ENCODE measurements at regions not wholly inside any gene's neighbourhood (a gene's known extent, or its start where the extent isn't known, plus 50 kb on each side); places are given as distances from the start of the nearest gene placed in this dataset.

GRCh38 chr11:123255909-123256308 is 60.9 kb upstream of the CLMP start:
- no peak overlapping the region for H3K4me3 ChIP-seq (ENCODE audit: low read length)
- no peak overlapping the region for H2AFZ ChIP-seq (ENCODE audit: low read length)
- no peaks in the 10 kb centered on the region for H4K20me1 ChIP-seq (ENCODE audit: insufficient read depth, low read depth, low read length)
- no peak overlapping the region for H3K4me2 ChIP-seq (ENCODE audit: low read depth, low read length, poor library complexity, severe bottlenecking)
- no peaks in the 10 kb centered on the region for H3K36me3 ChIP-seq (ENCODE audit: insufficient read depth, low read length)
- DNase-seq = no peak
- H3K4me1 ChIP-seq (ENCODE audit: low read length) = 0 out of 2 replicates have a peak, but pooled peaks cover 3% of the 10 kb centered on the region
- H3K79me2 ChIP-seq (ENCODE audit: low read length) = no peaks in the 10 kb centered on the region
- no peak overlapping the region for H3K9ac ChIP-seq (ENCODE audit: low read length)
- no peaks in the 10 kb centered on the region for H3K9me3 ChIP-seq (ENCODE audit: low read length)
- H3K27ac ChIP-seq (ENCODE audit: low read length) = no peak overlapping the region
- no peaks in the 10 kb centered on the region for H3K27me3 ChIP-seq (ENCODE audit: low read length)
- no peaks in the 10 kb centered on the region for H3K9me2 ChIP-seq (replicated peaks; ENCODE audit: insufficient read depth, low read length)

- H3K9me3 ChIP-seq (ENCODE audit: low read length) = no peaks in the 10 kb centered on the region
- H3K4me3 ChIP-seq (ENCODE audit: low read length) = no peak overlapping the region
- no peak overlapping the region for H3K27ac ChIP-seq (ENCODE audit: low read length)
- no peak overlapping the region for H2AFZ ChIP-seq (ENCODE audit: low read length)
- 0 out of 2 replicates have a peak, but pooled peaks cover 3% of the 10 kb centered on the region for H3K4me1 ChIP-seq (ENCODE audit: low read length)
- no peaks in the 10 kb centered on the region for H3K79me2 ChIP-seq (ENCODE audit: low read length)
- H3K27me3 ChIP-seq (ENCODE audit: low read length) = no peaks in the 10 kb centered on the region
- no peak for DNase-seq
- H3K9me2 ChIP-seq (replicated peaks; ENCODE audit: insufficient read depth, low read length) = no peaks in the 10 kb centered on the region
- no peak overlapping the region for H3K4me2 ChIP-seq (ENCODE audit: low read depth, low read length, poor library complexity, severe bottlenecking)
- no peaks in the 10 kb centered on the region for H3K36me3 ChIP-seq (ENCODE audit: insufficient read depth, low read length)
- no peaks in the 10 kb centered on the region for H4K20me1 ChIP-seq (ENCODE audit: insufficient read depth, low read depth, low read length)
- H3K9ac ChIP-seq (ENCODE audit: low read length) = no peak overlapping the region
Measured at GRCh38 chr11:123254357-123254756, 59.3 kb upstream of the CLMP start.

GRCh38 chr11:123253911-123254310 is 58.9 kb upstream of the CLMP start:
- 0 out of 2 replicates have a peak, but pooled peaks cover 3% of the 10 kb centered on the region for H3K4me1 ChIP-seq (ENCODE audit: low read length)
- H3K4me2 ChIP-seq (ENCODE audit: low read depth, low read length, poor library complexity, severe bottlenecking) = no peak overlapping the region
- no peak overlapping the region for H3K27ac ChIP-seq (ENCODE audit: low read length)
- H4K20me1 ChIP-seq (ENCODE audit: insufficient read depth, low read depth, low read length) = no peaks in the 10 kb centered on the region
- no peak overlapping the region for H3K9ac ChIP-seq (ENCODE audit: low read length)
- H2AFZ ChIP-seq (ENCODE audit: low read length) = no peak overlapping the region
- no peaks in the 10 kb centered on the region for H3K79me2 ChIP-seq (ENCODE audit: low read length)
- no peaks in the 10 kb centered on the region for H3K36me3 ChIP-seq (ENCODE audit: insufficient read depth, low read length)
- no peak overlapping the region for H3K4me3 ChIP-seq (ENCODE audit: low read length)
- H3K9me2 ChIP-seq (replicated peaks; ENCODE audit: insufficient read depth, low read length) = no peaks in the 10 kb centered on the region
- H3K9me3 ChIP-seq (ENCODE audit: low read length) = no peaks in the 10 kb centered on the region
- no peaks in the 10 kb centered on the region for H3K27me3 ChIP-seq (ENCODE audit: low read length)
- no peak for DNase-seq

GRCh38 chr11:123253223-123253622 is 58.2 kb upstream of the CLMP start:
- Histone ChIP-seq H4K20me1 (ENCODE audit: insufficient read depth, low read depth, low read length) (no peaks in the 10 kb centered on the region), H3K4me3 (ENCODE audit: low read length) (no peak overlapping the region), H3K27me3 (ENCODE audit: low read length) (no peaks in the 10 kb centered on the region), H3K4me1 (ENCODE audit: low read length) (0 out of 2 replicates have a peak, but pooled peaks cover 3% of the 10 kb centered on the region), H3K9me3 (ENCODE audit: low read length) (no peaks in the 10 kb centered on the region), H3K27ac (ENCODE audit: low read length) (no peak overlapping the region), H3K36me3 (ENCODE audit: insufficient read depth, low read length) (no peaks in the 10 kb centered on the region), H3K4me2 (ENCODE audit: low read depth, low read length, poor library complexity, severe bottlenecking) (peak overlapping the region; percentile 19), H3K79me2 (ENCODE audit: low read length) (no peaks in the 10 kb centered on the region), H3K9me2 (replicated peaks; ENCODE audit: insufficient read depth, low read length) (no peaks in the 10 kb centered on the region), H3K9ac (ENCODE audit: low read length) (no peak overlapping the region), H2AFZ (ENCODE audit: low read length) (no peak overlapping the region)
- peak; percentile 60 for DNase-seq

GRCh38 chr11:123251657-123252344 is 56.8 kb upstream of the CLMP start:
- H3K27me3 ChIP-seq (ENCODE audit: low read length) = no peaks in the 10 kb centered on the region
- no peaks in the 10 kb centered on the region for H3K36me3 ChIP-seq (ENCODE audit: insufficient read depth, low read length)
- no peak overlapping the region for H3K27ac ChIP-seq (ENCODE audit: low read length)
- no peak overlapping the region for H3K4me3 ChIP-seq (ENCODE audit: low read length)
- no peaks in the 10 kb centered on the region for H3K9me2 ChIP-seq (replicated peaks; ENCODE audit: insufficient read depth, low read length)
- H3K4me2 ChIP-seq (ENCODE audit: low read depth, low read length, poor library complexity, severe bottlenecking) = no peak overlapping the region
- no peaks in the 10 kb centered on the region for H3K79me2 ChIP-seq (ENCODE audit: low read length)
- no peak for DNase-seq
- H4K20me1 ChIP-seq (ENCODE audit: insufficient read depth, low read depth, low read length) = no peaks in the 10 kb centered on the region
- 0 out of 2 replicates have a peak, but pooled peaks cover 3% of the 10 kb centered on the region for H3K4me1 ChIP-seq (ENCODE audit: low read length)
- no peaks in the 10 kb centered on the region for H3K9me3 ChIP-seq (ENCODE audit: low read length)
- no peak overlapping the region for H2AFZ ChIP-seq (ENCODE audit: low read length)
- H3K9ac ChIP-seq (ENCODE audit: low read length) = no peak overlapping the region

GRCh38 chr11:123250892-123251656 is 56.0 kb upstream of the CLMP start:
- Histone ChIP-seq H3K4me3 (ENCODE audit: low read length) (no peak overlapping the region), H3K79me2 (ENCODE audit: low read length) (no peaks in the 10 kb centered on the region), H3K4me2 (ENCODE audit: low read depth, low read length, poor library complexity, severe bottlenecking) (no peak overlapping the region), H2AFZ (ENCODE audit: low read length) (no peak overlapping the region), H3K9me2 (replicated peaks; ENCODE audit: insufficient read depth, low read length) (no peaks in the 10 kb centered on the region), H4K20me1 (ENCODE audit: insufficient read depth, low read depth, low read length) (no peaks in the 10 kb centered on the region), H3K9ac (ENCODE audit: low read length) (no peak overlapping the region), H3K36me3 (ENCODE audit: insufficient read depth, low read length) (no peaks in the 10 kb centered on the region), H3K27ac (ENCODE audit: low read length) (no peak overlapping the region), H3K27me3 (ENCODE audit: low read length) (no peaks in the 10 kb centered on the region), H3K9me3 (ENCODE audit: low read length) (no peaks in the 10 kb centered on the region), H3K4me1 (ENCODE audit: low read length) (0 out of 2 replicates have a peak, but pooled peaks cover 3% of the 10 kb centered on the region)
- no peak for DNase-seq

GRCh38 chr11:123249354-123249753 is 54.3 kb upstream of the CLMP start:
- no peaks in the 10 kb centered on the region for H3K79me2 ChIP-seq (ENCODE audit: low read length)
- H4K20me1 ChIP-seq (ENCODE audit: insufficient read depth, low read depth, low read length) = no peaks in the 10 kb centered on the region
- no peaks in the 10 kb centered on the region for H3K9me2 ChIP-seq (replicated peaks; ENCODE audit: insufficient read depth, low read length)
- DNase-seq = no peak
- H3K36me3 ChIP-seq (ENCODE audit: insufficient read depth, low read length) = no peaks in the 10 kb centered on the region
- no peak overlapping the region for H2AFZ ChIP-seq (ENCODE audit: low read length)
- no peaks in the 10 kb centered on the region for H3K9me3 ChIP-seq (ENCODE audit: low read length)
- no peak overlapping the region for H3K27ac ChIP-seq (ENCODE audit: low read length)
- no peaks in the 10 kb centered on the region for H3K27me3 ChIP-seq (ENCODE audit: low read length)
- H3K4me1 ChIP-seq (ENCODE audit: low read length) = 0 out of 2 replicates have a peak, but pooled peaks cover 3% of the 10 kb centered on the region
- H3K4me2 ChIP-seq (ENCODE audit: low read depth, low read length, poor library complexity, severe bottlenecking) = no peak overlapping the region
- H3K9ac ChIP-seq (ENCODE audit: low read length) = no peak overlapping the region
- H3K4me3 ChIP-seq (ENCODE audit: low read length) = no peak overlapping the region

GRCh38 chr11:123247813-123248379 is 52.8 kb upstream of the CLMP start:
- no peak overlapping the region for H3K4me2 ChIP-seq (ENCODE audit: low read depth, low read length, poor library complexity, severe bottlenecking)
- H3K9ac ChIP-seq (ENCODE audit: low read length) = no peak overlapping the region
- H4K20me1 ChIP-seq (ENCODE audit: insufficient read depth, low read depth, low read length) = no peaks in the 10 kb centered on the region
- no peaks in the 10 kb centered on the region for H3K4me1 ChIP-seq (ENCODE audit: low read length)
- H3K9me2 ChIP-seq (replicated peaks; ENCODE audit: insufficient read depth, low read length) = no peaks in the 10 kb centered on the region
- no peaks in the 10 kb centered on the region for H3K36me3 ChIP-seq (ENCODE audit: insufficient read depth, low read length)
- no peak overlapping the region for H3K27ac ChIP-seq (ENCODE audit: low read length)
- no peak for DNase-seq
- H3K79me2 ChIP-seq (ENCODE audit: low read length) = no peaks in the 10 kb centered on the region
- no peaks in the 10 kb centered on the region for H3K27me3 ChIP-seq (ENCODE audit: low read length)
- H3K4me3 ChIP-seq (ENCODE audit: low read length) = no peak overlapping the region
- H2AFZ ChIP-seq (ENCODE audit: low read length) = no peak overlapping the region
- H3K9me3 ChIP-seq (ENCODE audit: low read length) = no peaks in the 10 kb centered on the region
